GM12891 (cell line): ENCODE measurements at regions not wholly inside any gene's neighbourhood (a gene's known extent, or its start where the extent isn't known, plus 50 kb on each side); places are given as distances from the start of the nearest gene placed in this dataset.

Experiments
- DNase-seq: peaks from one replicate; pipeline ENCODE4 v3.0.0; 2011; ENCODE audit warnings: low spot score; ENCODE audit not compliant: insufficient read length
- FAIRE-seq: peaks from 2 replicates; lab custom pipeline; 2011; peaks lifted over from hg19 to GRCh38; lab: Jason Lieb, UNC
- PAX5 ChIP-seq: IDR thresholded peaks from 2 replicates; pipeline ENCODE4 v1.6.1; 2011; ENCODE audit warnings: low read length, moderate library complexity, mild to moderate bottlenecking; ENCODE audit not compliant: insufficient read depth, severe bottlenecking
- POLR2A ChIP-seq: IDR thresholded peaks from 2 replicates; pipeline ENCODE4 v1.6.1; 2011; ENCODE audit warnings: low read depth, low read length, control low read depth
- POLR2AphosphoS5 ChIP-seq: IDR thresholded peaks from 2 replicates; pipeline ENCODE4 v1.6.1; 2011; ENCODE audit warnings: low read depth, low read length, control low read depth
- POU2F2 ChIP-seq: IDR thresholded peaks from 2 replicates; pipeline ENCODE4 v1.6.1; 2011; ENCODE audit warnings: low read depth, mild to moderate bottlenecking, control low read depth, low read length, moderate library complexity
- SPI1 ChIP-seq: IDR thresholded peaks from 2 replicates; pipeline ENCODE4 v1.6.1; 2011; ENCODE audit warnings: low read depth, low read length, control low read depth
- TAF1 ChIP-seq: IDR thresholded peaks from 2 replicates; pipeline ENCODE4 v1.6.1; 2011; ENCODE audit warnings: low read depth, low read length, control low read depth

GRCh38 chr12:115820656-115821055, 456.8 kb downstream of the MED13L start:
- TF ChIP-seq POU2F2, result no peak
- TF ChIP-seq POLR2AphosphoS5, result no peak
- no peak for TF ChIP-seq TAF1
- TF ChIP-seq PAX5, result no peak
- TF ChIP-seq SPI1, result no peak
- TF ChIP-seq POLR2A, result no peak
- FAIRE-seq (no peak), DNase-seq (no peak)

GRCh38 chr12:115818973-115819372, 458.5 kb downstream of the MED13L start:
- FAIRE-seq, result no peak
- DNase-seq, result no peak
- TF ChIP-seq POLR2A, result no peak
- TF ChIP-seq POU2F2, result no peak
- TF ChIP-seq TAF1, result no peak

- TF ChIP-seq TAF1 (no peak), PAX5 (no peak), POU2F2 (no peak), POLR2A (no peak), SPI1 (no peak), POLR2AphosphoS5 (no peak)
Observed at GRCh38 chr12:115817389-115817788, 460.1 kb downstream of the MED13L start.

GRCh38 chr12:115815924-115816323, 461.6 kb downstream of the MED13L start:
- FAIRE-seq (no peak), DNase-seq (no peak)
- TF ChIP-seq PAX5, result no peak
- TF ChIP-seq SPI1, result no peak
- TF ChIP-seq POLR2AphosphoS5, result no peak
- no peak for TF ChIP-seq TAF1
- no peak for TF ChIP-seq POLR2A

More at GRCh38 chr12:115817389-115817788, 460.1 kb downstream of the MED13L start:
- FAIRE-seq (no peak), DNase-seq (no peak)

GRCh38 chr12:115813256-115813655, 464.2 kb downstream of the MED13L start:
- no peak for DNase-seq
- no peak for TF ChIP-seq SPI1
- no peak for TF ChIP-seq POLR2AphosphoS5
- no peak for TF ChIP-seq POLR2A
- no peak for TF ChIP-seq POU2F2
- no peak for TF ChIP-seq TAF1
- no peak for TF ChIP-seq PAX5
- no peak for FAIRE-seq

GRCh38 chr12:115811929-115812328, 465.6 kb downstream of the MED13L start:
- FAIRE-seq (no peak), DNase-seq (no peak)
- TF ChIP-seq PAX5 (no peak), TAF1 (no peak), POU2F2 (no peak), POLR2A (no peak), SPI1 (no peak), POLR2AphosphoS5 (no peak)

- FAIRE-seq (no peak), DNase-seq (no peak)
- TF ChIP-seq POLR2AphosphoS5 (no peak), SPI1 (no peak), PAX5 (no peak), POU2F2 (no peak), POLR2A (no peak), TAF1 (no peak)
Observed at GRCh38 chr12:115811045-115811444, 466.4 kb downstream of the MED13L start.

GRCh38 chr12:115810122-115810901, 467.2 kb downstream of the MED13L start:
- TF ChIP-seq POLR2A (no peak), POLR2AphosphoS5 (no peak), POU2F2 (no peak), PAX5 (no peak), SPI1 (no peak), TAF1 (no peak)
- FAIRE-seq (no peak), DNase-seq (no peak)

GRCh38 chr12:115806000-115806399, 471.5 kb downstream of the MED13L start:
- TF ChIP-seq TAF1, result no peak
- TF ChIP-seq SPI1, result no peak
- TF ChIP-seq PAX5, result no peak
- TF ChIP-seq POLR2A, result no peak
- no peak for TF ChIP-seq POLR2AphosphoS5
- no peak for FAIRE-seq

More at GRCh38 chr12:115806000-115806399, 471.5 kb downstream of the MED13L start:
- no peak for DNase-seq
